Psoas muscle (tissue), 7 donors: ENCODE measurements at regions not wholly inside any gene's neighbourhood (a gene's known extent, or its start where the extent isn't known, plus 50 kb on each side); places are given as distances from the start of the nearest gene placed in this dataset.
"Not testable (repeated sequence)": the region's sequence is repeated elsewhere in the genome, so short reads cannot be mapped to it uniquely, and the experiment has no call there.

Source experiments
- ATAC-seq, 4 donors: fragments of 200-7000 bp; cut with Tn5 transposase; one replicate each; pipeline ENCODE4 v1.9.1; 2020; ENCODE audit warnings: moderate library complexity in 3 of 4, mild to moderate bottlenecking in 2 of 4
- DNase-seq, 2 donors: peaks; one replicate each; pipeline ENCODE4 v3.0.0-alpha.2; 2020
- H3K27ac ChIP-seq: fragments of 200-600 bp; one replicate; pipeline ENCODE4 v1.8.0; 2022
- H3K27me3 ChIP-seq, 3 donors: fragments of 200-600 bp in 1 of 3; one replicate each; pipeline versions ENCODE4 v1.6.1 to v1.8.0; 2013 to 2022; ENCODE audit warnings: low read length in 2 of 3, mild to moderate bottlenecking in 2 of 3, moderate library complexity in 1 of 3; ENCODE audit not compliant: insufficient read depth in 3 of 3
- H3K36me3 ChIP-seq, 2 donors: fragments of 200-600 bp in 1 of 2; one replicate each; pipeline versions ENCODE4 v1.6.1 to v1.8.0; 2013 to 2022; ENCODE audit warnings: low read depth in 1 of 2, mild to moderate bottlenecking in 1 of 2, moderate library complexity in 1 of 2; ENCODE audit not compliant: insufficient read depth in 1 of 2
- H3K4me1 ChIP-seq: fragments of 200-600 bp; one replicate; pipeline ENCODE4 v1.8.0; 2022
- H3K4me3 ChIP-seq: fragments of 200-600 bp; one replicate; pipeline ENCODE4 v1.8.0; 2022; ENCODE audit warnings: mild to moderate bottlenecking
- H3K9me3 ChIP-seq: fragments of 200-600 bp; one replicate; pipeline ENCODE4 v1.8.0; 2022
- WGBS, 3 donors: extraction: QIAGEN DNeasy Blood & Tissue Kit; methylation state at CpG; one replicate each; pipeline versions ENCODE4 v1.1.6 to v1.1.7; 2013; 5-methylcytosine and 5-hydroxymethylcytosine counted together
- intact Hi-C, 2 donors: fragments of 100-400 bp; cut with DNase I; formaldehyde crosslinking; loops; one replicate each; pipeline versions ENCODE4 v1.11.0 to v1.14.2; 2022
- TF ChIP-seq, protein P1 (sequence below): fragments of 200-600 bp; IDR thresholded peaks from one replicate; pipeline ENCODE4 v1.8.0; 2022; ENCODE audit warnings: antibody characterized with exemption
- donor health status: healthy with polysubstance abuse.
- donor health status: DM: no; HTN: no; CAD: no; lungs with moderate emphysema.
- donor health status: Bipolar disorder and iron deficiency.
- donor health status: healthy.
- donor health status: DM: yes; HTN: yes; CAD: no.
- donor health status: DM: no; HTN: no; CAD: no.
- donor health status: DM: yes; HTN: yes; CAD: no.

DNA sequence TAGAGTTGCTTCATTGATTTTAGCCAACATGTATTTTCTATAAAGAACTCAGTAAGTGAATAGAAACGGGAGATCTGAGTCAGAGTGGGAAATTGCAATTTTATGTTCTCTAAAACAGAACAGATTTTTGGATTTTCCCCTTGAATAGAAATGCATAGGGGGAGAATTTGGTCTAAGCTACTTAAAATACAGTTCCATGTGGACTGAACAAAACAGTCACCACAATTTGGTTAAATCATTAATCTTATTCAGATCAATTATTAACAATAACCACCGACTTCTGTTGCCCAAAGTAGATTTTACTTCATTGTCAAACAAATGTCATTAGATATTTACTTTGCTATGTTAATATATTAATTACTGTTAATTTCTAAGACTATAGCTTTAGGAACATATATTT, 107.7 kb downstream of the SCG2 start:
- intact Hi-C loops = no loop called here
- Histone ChIP-seq H3K4me3 (no peak overlapping the region), H3K9me3 (peaks cover 6% of the 10 kb centered on the region), H3K36me3 (no peaks in the 10 kb centered on the region), H3K4me1 (no peaks in the 10 kb centered on the region), H3K27me3 (no peaks in the 10 kb centered on the region), H3K27ac (no peak overlapping the region)
- 45 to 55% (median 51%) methylated on average over 2 of the region's 2 CpGs for WGBS, 3 donors
- TF ChIP-seq, protein P1, sequence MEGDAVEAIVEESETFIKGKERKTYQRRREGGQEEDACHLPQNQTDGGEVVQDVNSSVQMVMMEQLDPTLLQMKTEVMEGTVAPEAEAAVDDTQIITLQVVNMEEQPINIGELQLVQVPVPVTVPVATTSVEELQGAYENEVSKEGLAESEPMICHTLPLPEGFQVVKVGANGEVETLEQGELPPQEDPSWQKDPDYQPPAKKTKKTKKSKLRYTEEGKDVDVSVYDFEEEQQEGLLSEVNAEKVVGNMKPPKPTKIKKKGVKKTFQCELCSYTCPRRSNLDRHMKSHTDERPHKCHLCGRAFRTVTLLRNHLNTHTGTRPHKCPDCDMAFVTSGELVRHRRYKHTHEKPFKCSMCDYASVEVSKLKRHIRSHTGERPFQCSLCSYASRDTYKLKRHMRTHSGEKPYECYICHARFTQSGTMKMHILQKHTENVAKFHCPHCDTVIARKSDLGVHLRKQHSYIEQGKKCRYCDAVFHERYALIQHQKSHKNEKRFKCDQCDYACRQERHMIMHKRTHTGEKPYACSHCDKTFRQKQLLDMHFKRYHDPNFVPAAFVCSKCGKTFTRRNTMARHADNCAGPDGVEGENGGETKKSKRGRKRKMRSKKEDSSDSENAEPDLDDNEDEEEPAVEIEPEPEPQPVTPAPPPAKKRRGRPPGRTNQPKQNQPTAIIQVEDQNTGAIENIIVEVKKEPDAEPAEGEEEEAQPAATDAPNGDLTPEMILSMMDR = no peak
- ATAC-seq = no peak
- DNase-seq = no peak

DNA sequence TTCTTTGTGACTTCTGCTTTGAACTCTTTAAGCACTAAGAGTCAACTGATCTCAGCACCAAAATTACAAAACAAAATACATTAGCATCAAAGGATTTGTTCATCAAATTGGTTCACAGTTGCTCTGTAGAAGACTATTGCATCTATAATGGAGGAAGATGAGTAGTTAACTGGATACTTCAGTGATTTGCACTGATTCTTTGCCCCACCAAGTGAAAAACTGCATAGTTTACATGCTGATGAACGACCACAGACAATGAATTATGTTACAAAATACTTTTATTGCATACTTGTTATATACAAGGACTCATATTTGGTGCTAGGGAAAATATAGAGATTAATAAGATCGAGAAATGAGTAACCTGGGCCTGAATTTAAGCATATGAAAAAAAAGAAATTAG, 107.2 kb downstream of the SCG2 start:
- 70 to 77% (median 76%) methylated on average over 2 of the region's 2 CpGs for WGBS, 3 donors
- Histone ChIP-seq H3K4me1 (no peaks in the 10 kb centered on the region), H3K4me3 (no peak overlapping the region), H3K36me3 (no peaks in the 10 kb centered on the region), H3K9me3 (peaks cover 6% of the 10 kb centered on the region), H3K27ac (no peak overlapping the region), H3K27me3 (no peaks in the 10 kb centered on the region)
- DNase-seq (no peak), ATAC-seq (no peak)
- intact Hi-C loops = no loop called here
- TF ChIP-seq, protein P1 = no peak

DNA sequence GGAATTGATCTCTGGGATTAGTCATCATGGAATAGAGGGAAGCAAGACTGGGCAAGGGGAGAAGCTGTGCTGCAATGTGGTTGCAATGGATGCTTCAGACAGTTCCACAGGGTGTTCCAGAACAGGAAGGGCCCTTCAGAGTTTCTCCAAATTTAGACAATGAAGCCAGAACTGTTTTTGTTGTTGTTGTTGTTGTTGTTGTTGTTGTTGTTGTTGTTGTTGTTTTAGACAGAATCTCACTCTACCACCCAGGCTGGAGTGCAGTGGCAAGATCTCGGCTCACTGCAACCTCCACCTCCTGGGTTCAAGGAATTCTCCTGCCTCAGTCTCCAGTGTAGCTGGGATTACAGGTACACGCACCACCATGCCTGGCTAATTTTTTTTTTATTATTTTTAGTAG, 105.3 kb downstream of the SCG2 start:
- H3K27ac ChIP-seq, H3K27me3 ChIP-seq, H3K4me1 ChIP-seq, ATAC-seq, DNase-seq, H3K9me3 ChIP-seq, H3K36me3 ChIP-seq, intact Hi-C loops, H3K4me3 ChIP-seq: not testable (repeated sequence)
- 83 to 90% (median 90%) methylated on average over 2 of the region's 2 CpGs for WGBS, 3 donors

DNA sequence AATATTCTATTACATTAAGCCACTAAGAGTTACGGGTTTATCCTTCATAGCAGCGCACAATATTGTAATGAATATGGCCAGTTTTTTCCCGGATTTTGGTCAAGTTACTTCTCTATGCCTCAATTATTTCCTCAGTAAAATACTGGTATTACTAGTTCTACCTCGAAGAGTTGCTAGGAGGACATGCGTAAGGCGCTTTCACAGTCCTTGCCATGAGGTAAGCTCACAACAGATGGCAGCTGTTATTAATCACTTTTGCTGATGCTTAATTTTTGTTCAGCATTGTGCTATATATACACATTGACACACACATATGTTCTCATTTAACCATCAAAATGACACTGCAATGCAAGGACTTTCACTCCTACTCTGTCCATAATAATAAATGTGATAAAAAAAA, 101.5 kb downstream of the SCG2 start:
- no peak for DNase-seq
- H3K27ac ChIP-seq = no peak overlapping the region
- H3K4me1 ChIP-seq = no peaks in the 10 kb centered on the region
- 87 to 89% (median 89%) methylated on average over 6 of the region's 6 CpGs for WGBS, 3 donors
- TF ChIP-seq, protein P1 = no peak
- H3K9me3 ChIP-seq = no peaks in the 10 kb centered on the region
- intact Hi-C loops = no loop called here
- no peak for ATAC-seq
- H3K36me3 ChIP-seq = no peaks in the 10 kb centered on the region
- no peak overlapping the region for H3K4me3 ChIP-seq
- no peaks in the 10 kb centered on the region for H3K27me3 ChIP-seq

DNA sequence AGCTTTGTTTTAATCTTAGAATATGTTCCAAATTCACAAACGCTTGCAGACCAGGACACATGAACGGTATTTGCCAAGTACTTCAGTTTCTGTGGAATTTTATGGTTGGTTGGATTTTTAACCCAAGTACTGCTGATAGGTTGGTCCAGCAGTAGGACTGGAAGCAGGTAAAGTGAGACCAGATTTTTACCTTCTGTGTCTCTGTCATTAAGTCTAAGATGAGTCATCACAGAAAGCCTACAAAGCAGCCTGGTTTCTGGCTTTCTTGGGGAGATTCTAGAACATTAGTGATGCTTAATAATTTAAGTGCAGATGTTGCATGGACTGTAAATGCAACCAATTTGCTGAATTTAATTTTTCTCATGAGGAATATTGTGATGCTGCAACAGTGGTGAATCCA, 100.5 kb downstream of the SCG2 start:
- intact Hi-C loops = no loop called here
- no peak for ATAC-seq
- 30 to 56% (median 43%) methylated on average over 2 of the region's 2 CpGs for WGBS, 3 donors

More for the DNA sequence above, 100.5 kb downstream of the SCG2 start:
- TF ChIP-seq, protein P1 = no peak
- no peak overlapping the region for H3K4me3 ChIP-seq
- no peaks in the 10 kb centered on the region for H3K36me3 ChIP-seq
- DNase-seq = no peak
- no peaks in the 10 kb centered on the region for H3K27me3 ChIP-seq
- H3K4me1 ChIP-seq = no peaks in the 10 kb centered on the region
- no peaks in the 10 kb centered on the region for H3K9me3 ChIP-seq
- no peak overlapping the region for H3K27ac ChIP-seq
